ENCODE measurements at regions not wholly inside any gene's neighbourhood (a gene's known extent, or its start where the extent isn't known, plus 50 kb on each side); places are given as distances from the start of the nearest gene placed in this dataset.

DNA sequence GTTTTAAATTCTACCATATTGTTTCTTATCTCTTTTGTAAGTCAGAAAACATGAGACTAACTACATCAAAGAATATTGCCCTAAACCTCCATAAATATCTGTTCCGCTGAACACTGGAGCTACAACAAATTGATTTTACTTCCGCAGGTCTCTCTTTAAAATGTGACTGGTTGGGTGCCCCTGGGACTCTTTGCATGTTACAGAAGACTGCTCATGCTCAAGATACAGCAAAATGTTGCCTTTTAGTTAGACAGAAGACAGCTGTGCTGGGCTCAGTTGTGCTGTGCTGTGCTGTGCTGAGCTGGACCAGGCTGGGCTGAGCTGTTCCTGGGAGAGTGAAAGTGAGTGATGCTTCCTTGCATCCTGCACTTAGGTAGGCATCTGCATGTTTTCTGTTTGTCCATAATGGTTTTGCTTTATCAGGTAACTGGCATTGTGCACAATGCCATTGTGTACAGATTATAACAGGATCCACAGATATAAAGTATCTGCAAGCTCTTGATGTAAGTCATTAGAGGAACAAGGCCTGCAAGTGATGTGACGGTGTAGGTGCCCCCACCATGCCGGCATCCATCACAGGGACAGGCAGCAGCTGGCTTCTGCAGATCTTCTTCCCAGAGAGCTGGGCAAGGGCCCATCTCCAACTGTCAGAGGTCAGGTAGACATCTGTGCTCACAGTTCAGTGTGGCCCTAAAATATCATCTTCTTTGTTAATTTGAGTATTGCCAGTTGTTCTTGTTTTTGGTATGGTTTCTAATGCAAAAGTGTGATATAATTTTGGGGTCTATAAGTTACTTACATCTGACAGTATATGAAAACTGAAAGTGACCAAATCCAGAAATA, 972.5 kb upstream of the CELF2 start:
- Histone ChIP-seq H3K4me1 (ENCODE audit: control insufficient read depth, low read length) (no peaks in the 10 kb centered on the region), H3K9me3 (ENCODE audit: control insufficient read depth, insufficient read depth, low read length) (no peaks in the 10 kb centered on the region; the same call in 1 of the 2 replicates), H3K4me3 (ENCODE audit: low read length) (no peak overlapping the region), H3K79me2 (ENCODE audit: control insufficient read depth, low read length) (no peaks in the 10 kb centered on the region), H3K27ac (ENCODE audit: low read depth, low read length) (no peak overlapping the region), H4K20me1 (ENCODE audit: control insufficient read depth, insufficient read depth, low read depth, low read length) (no peaks in the 10 kb centered on the region), H3K36me3 (ENCODE audit: control insufficient read depth, low read length) (no peaks in the 10 kb centered on the region), H3K4me2 (ENCODE audit: low read length) (no peak overlapping the region), H3K9me2 (replicated peaks; ENCODE audit: control insufficient read depth, low read length) (no peaks in the 10 kb centered on the region), H3F3A (ENCODE audit: control insufficient read depth, insufficient read depth) (no peaks in the 10 kb centered on the region), H3K27me3 (ENCODE audit: control insufficient read depth, low read length) (no peaks in the 10 kb centered on the region)
- no peak for TF ChIP-seq EZH2phosphoT487 (IDR thresholded peaks at IDR 0.05; ENCODE audit: borderline replicate concordance, low read length)
- TF ChIP-seq, protein P1, sequence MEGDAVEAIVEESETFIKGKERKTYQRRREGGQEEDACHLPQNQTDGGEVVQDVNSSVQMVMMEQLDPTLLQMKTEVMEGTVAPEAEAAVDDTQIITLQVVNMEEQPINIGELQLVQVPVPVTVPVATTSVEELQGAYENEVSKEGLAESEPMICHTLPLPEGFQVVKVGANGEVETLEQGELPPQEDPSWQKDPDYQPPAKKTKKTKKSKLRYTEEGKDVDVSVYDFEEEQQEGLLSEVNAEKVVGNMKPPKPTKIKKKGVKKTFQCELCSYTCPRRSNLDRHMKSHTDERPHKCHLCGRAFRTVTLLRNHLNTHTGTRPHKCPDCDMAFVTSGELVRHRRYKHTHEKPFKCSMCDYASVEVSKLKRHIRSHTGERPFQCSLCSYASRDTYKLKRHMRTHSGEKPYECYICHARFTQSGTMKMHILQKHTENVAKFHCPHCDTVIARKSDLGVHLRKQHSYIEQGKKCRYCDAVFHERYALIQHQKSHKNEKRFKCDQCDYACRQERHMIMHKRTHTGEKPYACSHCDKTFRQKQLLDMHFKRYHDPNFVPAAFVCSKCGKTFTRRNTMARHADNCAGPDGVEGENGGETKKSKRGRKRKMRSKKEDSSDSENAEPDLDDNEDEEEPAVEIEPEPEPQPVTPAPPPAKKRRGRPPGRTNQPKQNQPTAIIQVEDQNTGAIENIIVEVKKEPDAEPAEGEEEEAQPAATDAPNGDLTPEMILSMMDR (IDR thresholded peaks at IDR 0.05; ENCODE audit: low read depth, low read length, poor library complexity, severe bottlenecking), result no peak

DNA sequence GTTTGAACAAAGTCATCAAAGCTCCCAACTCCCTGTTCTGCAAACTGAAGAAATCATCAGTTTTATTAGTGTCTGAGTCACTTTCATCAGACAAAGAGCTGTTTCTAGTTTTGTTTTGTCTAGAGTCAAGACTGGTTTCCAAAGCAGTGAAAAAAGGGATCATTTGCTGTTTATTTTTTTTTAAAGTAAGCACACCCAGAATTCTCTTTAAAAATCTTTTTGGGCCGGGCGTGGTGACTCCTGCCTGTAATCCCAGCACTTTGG, 972.0 kb upstream of the CELF2 start:
- H3K79me2 ChIP-seq (ENCODE audit: control insufficient read depth, low read length), result no peaks in the 10 kb centered on the region
- H3K36me3 ChIP-seq (ENCODE audit: control insufficient read depth, low read length), result no peaks in the 10 kb centered on the region
- no peaks in the 10 kb centered on the region for H3K27me3 ChIP-seq (ENCODE audit: control insufficient read depth, low read length)
- H3K9me2 ChIP-seq (replicated peaks; ENCODE audit: control insufficient read depth, low read length), result no peaks in the 10 kb centered on the region
- TF ChIP-seq, protein P1 (IDR thresholded peaks at IDR 0.05; ENCODE audit: low read depth, low read length, poor library complexity, severe bottlenecking), result no peak
- TF ChIP-seq EZH2phosphoT487 (IDR thresholded peaks at IDR 0.05; ENCODE audit: borderline replicate concordance, low read length), result no peak
- no peaks in the 10 kb centered on the region for H3F3A ChIP-seq (ENCODE audit: control insufficient read depth, insufficient read depth)
- no peak overlapping the region for H3K4me2 ChIP-seq (ENCODE audit: low read length)
- H3K4me1 ChIP-seq (ENCODE audit: control insufficient read depth, low read length), result no peaks in the 10 kb centered on the region
- H4K20me1 ChIP-seq (ENCODE audit: control insufficient read depth, insufficient read depth, low read depth, low read length), result no peaks in the 10 kb centered on the region
- no peaks in the 10 kb centered on the region; the same call in 1 of the 2 replicates for H3K9me3 ChIP-seq (ENCODE audit: control insufficient read depth, insufficient read depth, low read length)
- no peak overlapping the region for H3K27ac ChIP-seq (ENCODE audit: low read depth, low read length)
- no peak overlapping the region for H3K4me3 ChIP-seq (ENCODE audit: low read length)

DNA sequence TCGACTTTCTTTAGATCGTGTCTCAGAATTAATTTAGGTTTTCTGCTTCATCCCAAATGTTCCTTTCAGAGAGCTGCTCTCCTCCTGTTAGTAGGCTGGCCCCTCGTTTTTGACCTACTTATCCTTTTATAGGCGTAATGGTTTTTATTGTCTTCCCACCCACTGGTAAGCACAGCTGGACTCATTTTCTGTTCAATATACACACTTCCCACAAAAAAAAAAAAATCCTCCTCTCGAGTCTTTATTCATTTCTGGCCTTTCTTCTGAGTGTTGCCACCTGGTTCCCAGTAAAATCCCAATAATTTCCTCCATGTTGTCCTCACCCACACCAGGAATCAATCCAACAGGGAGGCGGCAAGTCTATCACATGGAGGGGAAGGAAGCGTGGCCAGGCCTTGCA, 970.2 kb upstream of the CELF2 start:
- Histone ChIP-seq H3K27me3 (ENCODE audit: control insufficient read depth, low read length) (no peaks in the 10 kb centered on the region), H3K27ac (ENCODE audit: low read depth, low read length) (no peak overlapping the region), H3K4me3 (ENCODE audit: low read length) (no peak overlapping the region), H3K9me3 (ENCODE audit: control insufficient read depth, insufficient read depth, low read length) (no peaks in the 10 kb centered on the region; the same call in 1 of the 2 replicates), H3K4me2 (ENCODE audit: low read length) (no peak overlapping the region), H3K36me3 (ENCODE audit: control insufficient read depth, low read length) (no peaks in the 10 kb centered on the region), H4K20me1 (ENCODE audit: control insufficient read depth, insufficient read depth, low read depth, low read length) (no peaks in the 10 kb centered on the region), H3K79me2 (ENCODE audit: control insufficient read depth, low read length) (no peaks in the 10 kb centered on the region), H3K9me2 (replicated peaks; ENCODE audit: control insufficient read depth, low read length) (no peaks in the 10 kb centered on the region), H3F3A (ENCODE audit: control insufficient read depth, insufficient read depth) (no peaks in the 10 kb centered on the region), H3K4me1 (ENCODE audit: control insufficient read depth, low read length) (no peaks in the 10 kb centered on the region)
- TF ChIP-seq EZH2phosphoT487 (IDR thresholded peaks at IDR 0.05; ENCODE audit: borderline replicate concordance, low read length), result no peak
- TF ChIP-seq, protein P1 (IDR thresholded peaks at IDR 0.05; ENCODE audit: low read depth, low read length, poor library complexity, severe bottlenecking), result no peak

Measured in DOHH2 (cell line).